HEK293 (cell line): ENCODE measurements at regions not wholly inside any gene's neighbourhood (a gene's known extent, or its start where the extent isn't known, plus 50 kb on each side); places are given as distances from the start of the nearest gene placed in this dataset.

Experiments
- HOXC10 ChIP-seq: sonication (generic); formaldehyde crosslinking; IDR thresholded peaks from 2 replicates; pipeline ENCODE4 v1.8.1; 2023; ENCODE audit warnings: mild to moderate bottlenecking, missing genetic modification reagents
- KLF1 ChIP-seq: fragments of 450-650 bp; formaldehyde crosslinking; IDR thresholded peaks from 2 replicates; pipeline ENCODE4 v1.5.1; 2016; ENCODE audit warnings: missing biosample characterization, missing genetic modification characterization
- ZFP69B ChIP-seq: fragments of 450-650 bp; formaldehyde crosslinking; IDR thresholded peaks from 2 replicates; pipeline ENCODE4 v1.5.1; 2016; ENCODE audit warnings: missing biosample characterization, missing genetic modification characterization
- ZIC2 ChIP-seq: fragments of 450-650 bp; formaldehyde crosslinking; IDR thresholded peaks from 2 replicates; pipeline ENCODE4 v1.5.1; 2016; ENCODE audit warnings: missing biosample characterization, missing genetic modification characterization
- ZNF10 ChIP-seq: fragments of 450-650 bp; formaldehyde crosslinking; IDR thresholded peaks from 2 replicates; pipeline ENCODE4 v1.5.1; 2017; ENCODE audit warnings: missing biosample characterization, missing genetic modification characterization
- ZNF169 ChIP-seq: fragments of 450-650 bp; formaldehyde crosslinking; IDR thresholded peaks from 2 replicates; pipeline ENCODE4 v1.5.1; 2016; ENCODE audit warnings: missing biosample characterization, missing genetic modification characterization
- ZNF184 ChIP-seq: fragments of 450-650 bp; IDR thresholded peaks from 2 replicates; pipeline ENCODE4 v1.5.1; 2018; ENCODE audit warnings: missing biosample characterization, mild to moderate bottlenecking, missing genetic modification characterization
- ZNF223 ChIP-seq: fragments of 450-650 bp; formaldehyde crosslinking; IDR thresholded peaks from 2 replicates; pipeline ENCODE4 v1.5.1; 2016; ENCODE audit warnings: missing biosample characterization, missing genetic modification characterization
- ZNF248 ChIP-seq: fragments of 450-650 bp; formaldehyde crosslinking; IDR thresholded peaks from 2 replicates; pipeline ENCODE4 v1.5.1; 2017; ENCODE audit warnings: missing biosample characterization, missing genetic modification characterization
- ZNF266 ChIP-seq: fragments of 450-650 bp; formaldehyde crosslinking; IDR thresholded peaks from 2 replicates; pipeline ENCODE4 v1.5.1; 2016; ENCODE audit warnings: missing biosample characterization, missing genetic modification characterization, low read depth
- ZNF366 ChIP-seq: fragments of 450-650 bp; formaldehyde crosslinking; conservative IDR thresholded peaks from 2 replicates; pipeline ENCODE4 v1.5.1; 2016; ENCODE audit warnings: missing biosample characterization, missing genetic modification characterization
- ZNF423 ChIP-seq: fragments of 450-650 bp; formaldehyde crosslinking; IDR thresholded peaks from 2 replicates; pipeline ENCODE4 v1.5.1; 2016; ENCODE audit warnings: missing biosample characterization, missing genetic modification characterization
- ZNF529 ChIP-seq: fragments of 450-650 bp; formaldehyde crosslinking; IDR thresholded peaks from 2 replicates; pipeline ENCODE4 v1.5.1; 2017; ENCODE audit warnings: missing genetic modification characterization, missing biosample characterization; ENCODE audit not compliant: insufficient replicate concordance
- ZNF530 ChIP-seq: fragments of 450-650 bp; formaldehyde crosslinking; IDR thresholded peaks from 2 replicates; pipeline ENCODE4 v1.5.1; 2016; ENCODE audit warnings: low read depth, missing biosample characterization, missing genetic modification characterization
- ZNF621 ChIP-seq: fragments of 450-650 bp; formaldehyde crosslinking; IDR thresholded peaks from 2 replicates; pipeline ENCODE4 v1.5.1; 2017; ENCODE audit warnings: missing biosample characterization, missing genetic modification characterization
- ZNF677 ChIP-seq: fragments of 450-650 bp; IDR thresholded peaks from 2 replicates; pipeline ENCODE4 v1.5.0; 2018; ENCODE audit warnings: missing biosample characterization, mild to moderate bottlenecking, missing genetic modification characterization, moderate library complexity
- ZNF830 ChIP-seq: fragments of 450-650 bp; IDR thresholded peaks from 2 replicates; pipeline ENCODE4 v1.5.0; 2018; ENCODE audit warnings: missing biosample characterization, missing genetic modification characterization, low read depth, mild to moderate bottlenecking, moderate library complexity
- ZNF837 ChIP-seq: fragments of 450-650 bp; formaldehyde crosslinking; IDR thresholded peaks from 2 replicates; pipeline ENCODE4 v1.5.1; 2016; ENCODE audit warnings: missing biosample characterization, missing genetic modification characterization
- ZSCAN30 ChIP-seq: fragments of 450-650 bp; IDR thresholded peaks from 2 replicates; pipeline ENCODE4 v1.5.1; 2018; ENCODE audit warnings: missing biosample characterization, mild to moderate bottlenecking, missing genetic modification characterization, moderate library complexity
- ZXDB ChIP-seq: fragments of 450-650 bp; formaldehyde crosslinking; IDR thresholded peaks from 2 replicates; pipeline ENCODE4 v1.5.1; 2016; ENCODE audit warnings: missing biosample characterization, missing genetic modification characterization
- TF ChIP-seq, protein P1 (sequence below): fragments of 450-650 bp; formaldehyde crosslinking; conservative IDR thresholded peaks from 2 replicates; pipeline ENCODE4 v1.5.1; 2016; ENCODE audit warnings: low read depth, missing biosample characterization, missing genetic modification characterization
- TF ChIP-seq, protein P2 (sequence below): fragments of 450-650 bp; formaldehyde crosslinking; IDR thresholded peaks from 2 replicates; pipeline ENCODE4 v1.5.1; 2016; ENCODE audit warnings: missing biosample characterization, missing genetic modification characterization, low read depth
- TF ChIP-seq, protein P3 (sequence below): fragments of 450-650 bp; formaldehyde crosslinking; IDR thresholded peaks from 2 replicates; pipeline ENCODE4 v1.5.1; 2016; ENCODE audit warnings: missing biosample characterization, missing genetic modification characterization
- TF ChIP-seq, protein P4 (sequence below): fragments of 450-650 bp; formaldehyde crosslinking; IDR thresholded peaks from 2 replicates; pipeline ENCODE4 v1.5.1; 2016; ENCODE audit warnings: missing biosample characterization, missing genetic modification characterization

DNA sequence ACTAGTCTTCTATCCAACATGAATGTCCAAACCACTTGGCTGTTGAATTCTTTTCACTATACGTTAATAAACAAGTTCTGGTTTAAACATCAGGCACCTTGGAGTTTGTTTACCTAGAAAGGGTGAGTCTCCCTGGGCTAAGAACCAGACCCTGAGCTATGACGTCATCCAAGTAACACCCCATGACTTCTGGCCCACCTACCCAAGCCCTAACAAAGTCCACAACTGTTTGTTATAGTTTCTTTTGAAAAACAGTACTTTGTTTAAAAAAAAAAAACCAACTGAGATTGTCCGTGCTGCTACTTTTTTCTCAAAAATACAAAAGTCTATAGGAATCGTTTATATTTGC is 146.9 kb upstream of the BEND6 start (continued):
- TF ChIP-seq ZNF266 (tag by site-specific recombination) (no peak), ZNF366 (tag by site-specific recombination) (no peak), ZFP69B (tag by site-specific recombination) (no peak), ZNF423 (tag by site-specific recombination) (no peak), HOXC10 (CRISPR knock-in tag) (no peak), ZSCAN30 (tag by site-specific recombination) (no peak), ZNF10 (peak; percentile 83), ZNF184 (no peak), ZNF169 (no peak), ZNF621 (tag by site-specific recombination) (no peak), ZNF223 (tag by site-specific recombination) (no peak), ZNF677 (tag by site-specific recombination) (no peak), ZNF529 (tag by site-specific recombination) (no peak), ZXDB (tag by site-specific recombination) (no peak), ZNF830 (tag by site-specific recombination) (no peak), ZNF248 (tag by site-specific recombination) (no peak), ZNF530 (tag by site-specific recombination) (no peak), KLF1 (tag by site-specific recombination) (peak; percentile 42), ZIC2 (0 out of 2 replicates have a peak, but pooled peaks have one; percentile 9), ZNF837 (tag by site-specific recombination) (no peak)
- TF ChIP-seq, protein P1, sequence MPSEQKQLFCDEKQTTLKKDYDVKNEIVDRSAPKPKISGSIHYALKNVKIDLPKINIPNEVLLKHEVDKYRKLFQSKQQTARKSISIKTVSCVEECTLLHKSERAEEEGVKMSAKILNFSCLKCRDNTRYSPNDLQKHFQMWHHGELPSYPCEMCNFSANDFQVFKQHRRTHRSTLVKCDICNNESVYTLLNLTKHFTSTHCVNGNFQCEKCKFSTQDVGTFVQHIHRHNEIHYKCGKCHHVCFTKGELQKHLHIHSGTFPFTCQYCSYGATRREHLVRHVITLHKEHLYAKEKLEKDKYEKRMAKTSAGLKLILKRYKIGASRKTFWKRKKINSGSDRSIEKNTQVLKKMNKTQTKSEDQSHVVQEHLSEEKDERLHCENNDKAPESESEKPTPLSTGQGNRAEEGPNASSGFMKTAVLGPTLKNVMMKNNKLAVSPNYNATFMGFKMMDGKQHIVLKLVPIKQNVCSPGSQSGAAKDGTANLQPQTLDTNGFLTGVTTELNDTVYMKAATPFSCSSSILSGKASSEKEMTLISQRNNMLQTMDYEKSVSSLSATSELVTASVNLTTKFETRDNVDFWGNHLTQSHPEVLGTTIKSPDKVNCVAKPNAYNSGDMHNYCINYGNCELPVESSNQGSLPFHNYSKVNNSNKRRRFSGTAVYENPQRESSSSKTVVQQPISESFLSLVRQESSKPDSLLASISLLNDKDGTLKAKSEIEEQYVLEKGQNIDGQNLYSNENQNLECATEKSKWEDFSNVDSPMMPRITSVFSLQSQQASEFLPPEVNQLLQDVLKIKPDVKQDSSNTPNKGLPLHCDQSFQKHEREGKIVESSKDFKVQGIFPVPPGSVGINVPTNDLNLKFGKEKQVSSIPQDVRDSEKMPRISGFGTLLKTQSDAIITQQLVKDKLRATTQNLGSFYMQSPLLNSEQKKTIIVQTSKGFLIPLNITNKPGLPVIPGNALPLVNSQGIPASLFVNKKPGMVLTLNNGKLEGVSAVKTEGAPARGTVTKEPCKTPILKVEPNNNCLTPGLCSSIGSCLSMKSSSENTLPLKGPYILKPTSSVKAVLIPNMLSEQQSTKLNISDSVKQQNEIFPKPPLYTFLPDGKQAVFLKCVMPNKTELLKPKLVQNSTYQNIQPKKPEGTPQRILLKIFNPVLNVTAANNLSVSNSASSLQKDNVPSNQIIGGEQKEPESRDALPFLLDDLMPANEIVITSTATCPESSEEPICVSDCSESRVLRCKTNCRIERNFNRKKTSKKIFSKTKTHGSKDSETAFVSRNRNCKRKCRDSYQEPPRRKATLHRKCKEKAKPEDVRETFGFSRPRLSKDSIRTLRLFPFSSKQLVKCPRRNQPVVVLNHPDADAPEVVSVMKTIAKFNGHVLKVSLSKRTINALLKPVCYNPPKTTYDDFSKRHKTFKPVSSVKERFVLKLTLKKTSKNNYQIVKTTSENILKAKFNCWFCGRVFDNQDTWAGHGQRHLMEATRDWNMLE (tag by site-specific recombination), result no peak
- TF ChIP-seq, protein P2, sequence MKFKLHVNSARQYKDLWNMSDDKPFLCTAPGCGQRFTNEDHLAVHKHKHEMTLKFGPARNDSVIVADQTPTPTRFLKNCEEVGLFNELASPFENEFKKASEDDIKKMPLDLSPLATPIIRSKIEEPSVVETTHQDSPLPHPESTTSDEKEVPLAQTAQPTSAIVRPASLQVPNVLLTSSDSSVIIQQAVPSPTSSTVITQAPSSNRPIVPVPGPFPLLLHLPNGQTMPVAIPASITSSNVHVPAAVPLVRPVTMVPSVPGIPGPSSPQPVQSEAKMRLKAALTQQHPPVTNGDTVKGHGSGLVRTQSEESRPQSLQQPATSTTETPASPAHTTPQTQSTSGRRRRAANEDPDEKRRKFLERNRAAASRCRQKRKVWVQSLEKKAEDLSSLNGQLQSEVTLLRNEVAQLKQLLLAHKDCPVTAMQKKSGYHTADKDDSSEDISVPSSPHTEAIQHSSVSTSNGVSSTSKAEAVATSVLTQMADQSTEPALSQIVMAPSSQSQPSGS (tag by site-specific recombination), result peak; percentile 91
- TF ChIP-seq, protein P3, sequence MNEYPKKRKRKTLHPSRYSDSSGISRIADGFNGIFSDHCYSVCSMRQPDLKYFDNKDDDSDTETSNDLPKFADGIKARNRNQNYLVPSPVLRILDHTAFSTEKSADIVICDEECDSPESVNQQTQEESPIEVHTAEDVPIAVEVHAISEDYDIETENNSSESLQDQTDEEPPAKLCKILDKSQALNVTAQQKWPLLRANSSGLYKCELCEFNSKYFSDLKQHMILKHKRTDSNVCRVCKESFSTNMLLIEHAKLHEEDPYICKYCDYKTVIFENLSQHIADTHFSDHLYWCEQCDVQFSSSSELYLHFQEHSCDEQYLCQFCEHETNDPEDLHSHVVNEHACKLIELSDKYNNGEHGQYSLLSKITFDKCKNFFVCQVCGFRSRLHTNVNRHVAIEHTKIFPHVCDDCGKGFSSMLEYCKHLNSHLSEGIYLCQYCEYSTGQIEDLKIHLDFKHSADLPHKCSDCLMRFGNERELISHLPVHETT (tag by site-specific recombination), result no peak
- TF ChIP-seq, protein P4, sequence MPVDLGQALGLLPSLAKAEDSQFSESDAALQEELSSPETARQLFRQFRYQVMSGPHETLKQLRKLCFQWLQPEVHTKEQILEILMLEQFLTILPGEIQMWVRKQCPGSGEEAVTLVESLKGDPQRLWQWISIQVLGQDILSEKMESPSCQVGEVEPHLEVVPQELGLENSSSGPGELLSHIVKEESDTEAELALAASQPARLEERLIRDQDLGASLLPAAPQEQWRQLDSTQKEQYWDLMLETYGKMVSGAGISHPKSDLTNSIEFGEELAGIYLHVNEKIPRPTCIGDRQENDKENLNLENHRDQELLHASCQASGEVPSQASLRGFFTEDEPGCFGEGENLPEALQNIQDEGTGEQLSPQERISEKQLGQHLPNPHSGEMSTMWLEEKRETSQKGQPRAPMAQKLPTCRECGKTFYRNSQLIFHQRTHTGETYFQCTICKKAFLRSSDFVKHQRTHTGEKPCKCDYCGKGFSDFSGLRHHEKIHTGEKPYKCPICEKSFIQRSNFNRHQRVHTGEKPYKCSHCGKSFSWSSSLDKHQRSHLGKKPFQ (tag by site-specific recombination), result no peak
